Heart left ventricle (tissue), 13 donors: ENCODE measurements at regions not wholly inside any gene's neighbourhood (a gene's known extent, or its start where the extent isn't known, plus 50 kb on each side); places are given as distances from the start of the nearest gene placed in this dataset.

ENCODE experiments used
- POLR2A ChIP-seq, 2 donors: fragments of 450-650 bp; IDR thresholded peaks; one replicate each; pipeline ENCODE4 v1.6.1; 2017; ENCODE audit warnings: antibody characterized with exemption in 2 of 2, mild to moderate bottlenecking in 2 of 2, moderate library complexity in 2 of 2
- TF ChIP-seq, protein P1 (sequence below), 12 donors: fragments of 200-600 bp; sonication (generic) in 4 of 12; IDR thresholded peaks; one replicate each; pipeline versions ENCODE4 v1.5.0 to v1.8.0; 2018 to 2022; ENCODE audit warnings: antibody characterized with exemption in 12 of 12, mild to moderate bottlenecking in 5 of 12
- donor health status: ischemic (EF 13 %, LVEDD 7.1; RV severe dilation, severe dysfunction).
- donor health status: DM: no; HTN: yes; CAD: no.
- donor health status: DM: no; HTN: no; CAD: no.
- donor health status: ischemic (EF 25% LVEDD 6.9; RV normal size, moderate dysfunction).
- donor health status: ischemic (EF 25% LVEDD 5.7; RV mildly dilated, moderate dysfunction).
- donor health status: ischemic (EF 35%, LVEDD 5.7; RV mildly dilated, moderate dysfunction).
- donor health status: nonischemic (EF 11% LVEDD 7.7; RV severe dilation, severe dysfunction).
- donor health status: DM: yes; HTN: yes; CAD: no.
- donor health status: PGD.
- donor health status: ischemic (EF 29% LVEDD 5.4; RV normal size, mild dysfunction).
- donor health status: nonischemic (EF 23%, LVEDD 6.1; RV moderate dilation, normal function).

DNA sequence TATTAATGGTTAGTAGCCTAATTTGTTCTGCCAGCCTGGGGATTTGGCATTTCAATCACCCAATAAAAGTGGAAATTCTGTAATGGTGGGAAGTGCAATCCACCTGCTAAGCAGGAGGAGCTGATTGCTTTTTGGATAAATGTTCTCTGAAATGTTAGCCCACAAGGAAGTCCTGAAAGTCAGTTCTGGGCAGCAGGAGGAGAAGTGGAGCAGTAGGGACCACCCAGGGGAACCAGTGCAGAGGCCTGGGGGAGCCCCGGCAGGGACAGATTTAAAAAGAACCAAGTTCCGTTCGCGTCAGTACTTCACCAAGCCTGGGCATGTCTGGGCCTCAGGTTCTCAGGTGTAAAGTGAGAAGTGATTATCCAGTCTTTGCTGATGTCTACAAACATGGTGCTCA, 248.5 kb upstream of the RAB6C start:
- TF ChIP-seq, protein P1, sequence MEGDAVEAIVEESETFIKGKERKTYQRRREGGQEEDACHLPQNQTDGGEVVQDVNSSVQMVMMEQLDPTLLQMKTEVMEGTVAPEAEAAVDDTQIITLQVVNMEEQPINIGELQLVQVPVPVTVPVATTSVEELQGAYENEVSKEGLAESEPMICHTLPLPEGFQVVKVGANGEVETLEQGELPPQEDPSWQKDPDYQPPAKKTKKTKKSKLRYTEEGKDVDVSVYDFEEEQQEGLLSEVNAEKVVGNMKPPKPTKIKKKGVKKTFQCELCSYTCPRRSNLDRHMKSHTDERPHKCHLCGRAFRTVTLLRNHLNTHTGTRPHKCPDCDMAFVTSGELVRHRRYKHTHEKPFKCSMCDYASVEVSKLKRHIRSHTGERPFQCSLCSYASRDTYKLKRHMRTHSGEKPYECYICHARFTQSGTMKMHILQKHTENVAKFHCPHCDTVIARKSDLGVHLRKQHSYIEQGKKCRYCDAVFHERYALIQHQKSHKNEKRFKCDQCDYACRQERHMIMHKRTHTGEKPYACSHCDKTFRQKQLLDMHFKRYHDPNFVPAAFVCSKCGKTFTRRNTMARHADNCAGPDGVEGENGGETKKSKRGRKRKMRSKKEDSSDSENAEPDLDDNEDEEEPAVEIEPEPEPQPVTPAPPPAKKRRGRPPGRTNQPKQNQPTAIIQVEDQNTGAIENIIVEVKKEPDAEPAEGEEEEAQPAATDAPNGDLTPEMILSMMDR (IDR thresholded peaks at IDR 0.05): no peak
- TF ChIP-seq POLR2A (IDR thresholded peaks at IDR 0.05): no peak
